ENCODE measurements at regions not wholly inside any gene's neighbourhood (a gene's known extent, or its start where the extent isn't known, plus 50 kb on each side); places are given as distances from the start of the nearest gene placed in this dataset.

DNA sequence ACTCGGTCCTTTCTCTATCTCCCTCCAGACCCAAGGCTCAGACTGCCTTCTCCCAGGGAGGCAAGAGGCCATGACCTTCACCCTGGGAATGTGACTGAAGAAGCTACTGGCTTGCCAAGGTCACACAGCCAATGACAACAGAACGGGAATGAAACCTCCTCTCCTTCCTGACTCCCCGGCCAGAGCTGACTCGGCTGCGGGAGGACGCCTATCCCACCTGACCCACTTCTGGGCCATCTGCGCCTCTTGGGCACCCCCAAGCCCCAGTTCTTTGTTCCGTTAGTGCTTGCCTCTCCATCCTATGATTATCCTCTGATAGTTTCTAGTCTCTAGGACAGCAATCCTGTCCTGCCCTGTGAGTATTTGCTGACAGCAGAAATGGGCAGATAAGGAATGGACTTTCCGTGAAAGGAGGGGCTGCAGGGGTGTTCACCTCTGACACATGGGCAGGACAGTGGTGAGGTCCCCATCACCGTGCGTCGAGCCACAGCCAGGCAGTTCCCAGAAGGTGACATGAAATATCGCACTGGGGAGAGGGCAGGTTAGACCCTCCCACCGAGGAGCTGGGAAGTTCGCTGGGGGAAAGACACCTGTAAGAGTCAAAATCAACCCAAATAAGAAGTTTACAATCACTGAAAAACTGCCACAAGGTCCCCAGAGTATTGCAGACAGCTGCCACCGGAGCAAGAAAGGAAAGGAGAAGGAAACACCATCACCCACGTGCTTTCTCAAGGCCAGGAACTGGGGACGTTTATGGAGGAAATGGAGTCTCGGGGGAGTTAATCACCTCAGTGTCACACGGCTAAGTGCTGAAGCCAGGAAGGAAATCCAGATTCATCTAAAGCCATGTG is 63.0 kb downstream of the INSIG1 start:
- no peak for DNase-seq (ENCODE audit: low spot score)
- in situ Hi-C loops (cut with HindIII; ENCODE audit: low sequenced_read_pairs): no loop called here

DNA sequence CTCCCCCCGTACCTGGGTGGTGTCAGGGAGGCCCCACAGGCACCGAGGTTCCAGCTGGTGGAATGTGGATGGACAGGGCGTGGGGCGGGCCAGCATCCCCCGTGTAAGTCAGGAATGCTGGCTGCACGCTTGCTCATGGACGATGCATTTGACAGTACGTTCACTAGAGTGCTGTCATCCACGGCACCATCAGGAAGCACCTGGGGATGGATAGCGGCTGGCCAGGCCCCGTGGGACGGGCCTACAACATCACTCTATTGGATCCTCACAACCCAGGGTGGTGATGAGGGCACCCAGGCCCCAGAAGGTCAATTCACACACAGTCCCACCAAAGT is 63.6 kb downstream of the INSIG1 start:
- in situ Hi-C loops (cut with HindIII; ENCODE audit: low sequenced_read_pairs): no loop called here
- no peak for DNase-seq (ENCODE audit: low spot score)

GRCh38 chr7:155361947-155362346 is 64.3 kb downstream of the INSIG1 start:
- no peak for DNase-seq (ENCODE audit: low spot score)
- in situ Hi-C loops (cut with HindIII; ENCODE audit: low sequenced_read_pairs): no loop called here

DNA sequence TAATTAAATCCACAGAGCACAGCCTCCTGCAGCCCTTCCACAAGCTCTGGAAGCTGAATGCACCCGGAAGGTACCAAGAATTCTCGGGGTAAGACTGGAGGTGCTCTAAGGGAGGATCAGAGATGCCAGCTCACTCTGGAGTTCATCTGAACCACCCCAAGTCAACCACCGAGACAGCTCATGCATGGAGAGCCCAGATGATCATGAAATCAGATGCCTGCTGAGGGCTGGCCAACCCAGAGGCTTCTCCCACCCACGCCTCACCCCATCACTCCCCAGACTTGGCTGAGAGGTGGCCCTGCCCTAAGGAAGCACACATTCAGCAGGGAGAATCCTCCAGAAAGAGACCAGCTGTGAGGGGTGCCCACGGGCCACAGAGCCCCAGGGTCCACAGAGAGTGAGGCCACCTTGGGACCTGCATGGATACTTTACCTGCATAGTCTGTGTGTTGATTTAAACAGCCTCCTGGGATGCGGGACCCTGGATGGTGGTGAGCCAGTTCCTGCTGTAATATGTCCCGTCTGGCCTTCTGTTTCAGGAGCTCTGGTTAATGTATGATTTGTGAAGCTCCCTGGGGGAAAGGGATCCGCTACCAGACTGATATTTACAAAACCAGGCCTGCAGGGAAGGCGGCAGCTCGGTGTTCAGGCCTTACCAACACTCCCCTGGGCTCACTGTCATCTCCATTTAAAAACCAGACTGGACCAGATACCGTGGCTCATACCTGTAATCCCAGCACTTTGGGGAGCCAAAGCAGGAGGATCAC is 64.9 kb downstream of the INSIG1 start:
- no peak for DNase-seq (ENCODE audit: low spot score)
- in situ Hi-C loops (cut with HindIII; ENCODE audit: low sequenced_read_pairs): no loop called here

DNA sequence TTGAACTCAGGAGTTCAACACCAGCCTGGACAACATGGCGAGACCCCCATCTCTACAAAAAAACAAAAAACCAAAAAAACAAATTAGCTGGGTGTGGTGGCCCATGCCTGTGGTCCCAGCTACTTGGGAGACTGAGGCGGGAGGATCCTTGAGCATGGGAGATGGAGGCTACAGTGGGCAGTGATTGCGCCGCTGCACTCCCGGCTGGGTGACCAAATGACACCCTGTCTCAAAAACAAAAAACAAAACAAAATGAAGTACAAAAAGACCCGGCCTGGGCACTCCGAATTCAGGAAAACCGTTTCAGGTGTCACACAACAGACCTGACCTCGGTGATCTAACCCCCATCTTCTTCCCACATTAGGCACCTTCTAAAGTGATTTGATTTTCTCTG is 65.5 kb downstream of the INSIG1 start:
- no peak for DNase-seq (ENCODE audit: low spot score)
- in situ Hi-C loops (cut with HindIII; ENCODE audit: low sequenced_read_pairs): no loop called here

- DNase-seq (ENCODE audit: low spot score): no peak
- in situ Hi-C loops (cut with HindIII; ENCODE audit: low sequenced_read_pairs): no loop called here
These were observed 66.3 kb downstream of the INSIG1 start for GRCh38 chr7:155363852-155364600.

GRCh38 chr7:155365146-155365874 is 67.6 kb downstream of the INSIG1 start:
- in situ Hi-C loops (cut with HindIII; ENCODE audit: low sequenced_read_pairs): no loop called here
- no peak for DNase-seq (ENCODE audit: low spot score)

DNA sequence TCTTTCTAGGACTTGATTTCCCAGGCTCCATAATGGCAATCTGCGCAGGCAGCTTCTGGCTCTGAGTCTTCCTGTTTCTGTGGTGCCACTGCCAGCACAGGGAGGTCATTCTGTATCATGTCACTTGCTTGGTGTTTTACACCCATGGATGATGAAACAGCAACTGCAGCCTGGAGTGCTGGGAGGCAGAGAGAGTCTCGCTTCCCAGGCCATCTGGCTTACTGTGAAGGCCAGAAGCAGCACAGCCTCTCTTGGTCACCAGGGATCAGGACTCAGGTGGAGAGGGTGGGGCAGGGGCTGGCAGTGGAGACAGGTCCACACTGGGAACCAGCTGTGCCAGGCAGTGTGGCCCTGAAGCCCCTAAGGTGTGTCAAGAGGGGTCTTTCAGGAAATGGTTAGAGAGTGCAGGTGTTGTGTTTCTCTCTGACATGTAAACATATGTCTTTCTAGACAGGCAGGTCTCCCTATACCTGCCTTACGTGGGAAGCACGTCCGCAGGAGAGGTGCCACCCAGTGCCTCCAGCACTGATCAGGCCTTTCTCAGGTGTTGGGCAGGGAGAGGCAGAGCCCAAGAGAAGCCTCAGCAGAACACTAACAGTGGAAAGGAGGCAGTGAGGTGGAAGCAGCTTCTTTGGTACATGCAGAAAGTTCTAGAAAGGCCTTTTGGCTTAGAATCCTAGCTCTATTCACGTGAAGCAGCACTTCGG is 71.4 kb downstream of the INSIG1 start:
- peak; percentile 62 for DNase-seq (ENCODE audit: low spot score)
- in situ Hi-C loops (cut with HindIII; ENCODE audit: low sequenced_read_pairs): no loop called here

GRCh38 chr7:155369766-155370165 is 72.1 kb downstream of the INSIG1 start:
- in situ Hi-C loops (cut with HindIII; ENCODE audit: low sequenced_read_pairs): no loop called here
- no peak for DNase-seq (ENCODE audit: low spot score)

DNA sequence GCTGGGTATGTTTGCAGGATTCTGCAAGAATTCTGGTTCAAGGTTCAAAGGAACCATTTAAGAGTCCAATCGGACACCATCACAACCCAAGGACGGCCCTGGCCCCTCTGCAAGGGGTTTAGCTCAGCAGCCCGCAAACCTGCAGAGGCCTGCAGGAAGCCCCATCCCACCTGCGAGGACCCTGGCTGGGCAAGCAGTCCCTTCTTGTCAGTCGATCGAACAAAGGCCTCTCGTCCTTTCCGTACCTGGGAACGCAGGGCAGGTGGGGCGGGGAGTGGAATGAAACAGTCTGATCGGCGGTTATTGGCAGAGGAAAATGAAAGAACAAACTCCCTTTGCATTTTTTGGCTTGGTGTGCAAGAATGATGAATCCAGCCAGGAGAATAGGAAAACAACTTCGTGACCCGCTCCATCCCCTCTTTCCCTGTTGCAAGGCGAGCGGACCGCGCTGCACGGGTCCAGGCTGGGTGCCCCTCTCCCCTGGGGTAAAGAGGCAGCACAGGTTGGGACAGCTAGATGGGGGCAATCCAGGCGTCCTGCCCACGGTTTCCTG is 73.7 kb downstream of the INSIG1 start:
- no peak for DNase-seq (ENCODE audit: low spot score)
- in situ Hi-C loops (cut with HindIII; ENCODE audit: low sequenced_read_pairs): no loop called here

GRCh38 chr7:155371884-155372781 is 74.5 kb downstream of the INSIG1 start:
- DNase-seq (ENCODE audit: low spot score): no peak
- in situ Hi-C loops (cut with HindIII; ENCODE audit: low sequenced_read_pairs): no loop called here

GRCh38 chr7:155372782-155373358 is 75.2 kb downstream of the INSIG1 start:
- in situ Hi-C loops (cut with HindIII; ENCODE audit: low sequenced_read_pairs): no loop called here
- no peak for DNase-seq (ENCODE audit: low spot score)

DNA sequence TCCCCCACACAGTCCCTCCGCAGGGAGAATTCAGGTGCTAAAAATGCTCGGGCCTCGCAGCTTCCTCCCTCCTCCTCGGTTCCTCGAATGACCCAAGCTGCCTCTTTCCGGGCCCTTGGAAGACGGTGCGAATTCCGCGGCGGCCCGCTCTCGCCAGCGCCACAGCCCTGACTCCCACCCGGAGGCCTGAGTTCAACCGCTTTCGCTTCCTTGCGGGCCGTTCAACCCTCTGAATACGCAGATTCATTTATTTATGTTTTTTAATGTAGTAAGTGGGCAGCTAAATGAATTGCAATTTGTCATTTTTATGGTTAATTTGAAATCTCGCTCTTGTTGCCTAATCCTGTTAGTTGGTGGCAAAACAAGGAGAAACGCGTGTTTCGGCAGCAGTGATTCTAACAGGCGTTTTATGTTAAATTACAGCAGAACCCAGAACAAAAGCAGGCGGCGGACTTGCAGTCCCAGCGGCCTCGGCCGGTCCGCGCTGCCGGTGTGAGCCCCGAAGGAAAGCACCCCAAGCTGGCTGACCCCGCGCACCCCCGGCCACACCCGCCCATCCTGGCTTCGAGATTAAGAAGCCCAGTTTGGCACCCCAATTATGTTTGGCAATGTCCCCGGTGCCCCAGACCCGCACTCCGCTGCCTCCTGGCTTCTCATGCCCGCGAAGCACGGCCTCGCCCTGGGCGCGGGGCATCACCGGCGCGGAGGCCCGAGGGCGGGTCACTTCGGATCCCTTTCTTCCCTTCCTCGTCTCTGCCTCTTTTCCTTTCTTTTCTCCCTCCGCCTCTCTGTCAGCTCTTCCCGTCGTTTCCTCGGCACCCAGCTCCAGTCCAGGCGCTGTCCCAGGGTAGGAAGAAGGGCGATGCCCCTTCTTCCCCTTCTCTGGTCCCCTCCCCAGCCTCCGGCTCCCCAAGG is 75.9 kb downstream of the INSIG1 start:
- no peak for DNase-seq (ENCODE audit: low spot score)
- in situ Hi-C loops (cut with HindIII; ENCODE audit: low sequenced_read_pairs): no loop called here

- DNase-seq (ENCODE audit: low spot score): no peak
- in situ Hi-C loops (cut with HindIII; ENCODE audit: low sequenced_read_pairs): no loop called here
These were observed 76.9 kb downstream of the INSIG1 start for GRCh38 chr7:155374276-155375252.

All from G401 (cell line).